Suprapubic skin (tissue), 4 donors: ENCODE measurements at regions not wholly inside any gene's neighbourhood (a gene's known extent, or its start where the extent isn't known, plus 50 kb on each side); places are given as distances from the start of the nearest gene placed in this dataset.

ENCODE experiments used
- EP300 ChIP-seq: sonication (generic); formaldehyde crosslinking; IDR thresholded peaks from one replicate; pipeline ENCODE4 v1.6.1; 2017; ENCODE audit warnings: antibody characterized with exemption
- POLR2A ChIP-seq, 2 donors: fragments of 450-650 bp; IDR thresholded peaks; one replicate each; pipeline ENCODE4 v1.6.1; 2017; ENCODE audit warnings: antibody characterized with exemption in 2 of 2, mild to moderate bottlenecking in 2 of 2, moderate library complexity in 2 of 2
- POLR2AphosphoS5 ChIP-seq, 3 donors: sonication (generic); formaldehyde crosslinking; IDR thresholded peaks; one replicate each; pipeline ENCODE4 v1.6.1; 2017; ENCODE audit warnings: antibody characterized with exemption in 3 of 3
- TF ChIP-seq, protein P1 (sequence below), 2 donors: fragments of 200-600 bp in 1 of 2; fragments of 450-650 bp in 1 of 2; sonication (generic) in 1 of 2; IDR thresholded peaks; one replicate each; pipeline ENCODE4 v1.5.1; 2016 to 2019; ENCODE audit warnings: antibody characterized with exemption in 2 of 2, mild to moderate bottlenecking in 1 of 2, moderate library complexity in 1 of 2

DNA sequence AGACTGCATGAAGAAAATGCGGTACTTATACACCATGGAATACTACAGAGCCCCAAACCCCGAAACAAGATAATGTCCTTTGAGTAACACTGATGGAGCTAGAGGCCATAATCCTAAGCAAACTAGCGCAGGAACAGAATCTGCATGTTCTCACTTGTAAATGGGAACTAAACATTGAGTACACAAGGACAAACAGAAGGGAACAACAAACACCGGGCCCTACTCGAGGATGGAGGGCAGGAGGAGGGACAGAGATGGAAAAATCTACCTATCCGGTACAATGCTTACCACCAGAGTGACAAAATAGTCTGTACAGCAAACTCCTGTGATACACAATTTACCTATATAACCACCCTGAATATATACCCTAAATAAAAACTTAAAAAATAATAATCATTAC is 507.9 kb downstream of the IPMK start:
- TF ChIP-seq, protein P1, sequence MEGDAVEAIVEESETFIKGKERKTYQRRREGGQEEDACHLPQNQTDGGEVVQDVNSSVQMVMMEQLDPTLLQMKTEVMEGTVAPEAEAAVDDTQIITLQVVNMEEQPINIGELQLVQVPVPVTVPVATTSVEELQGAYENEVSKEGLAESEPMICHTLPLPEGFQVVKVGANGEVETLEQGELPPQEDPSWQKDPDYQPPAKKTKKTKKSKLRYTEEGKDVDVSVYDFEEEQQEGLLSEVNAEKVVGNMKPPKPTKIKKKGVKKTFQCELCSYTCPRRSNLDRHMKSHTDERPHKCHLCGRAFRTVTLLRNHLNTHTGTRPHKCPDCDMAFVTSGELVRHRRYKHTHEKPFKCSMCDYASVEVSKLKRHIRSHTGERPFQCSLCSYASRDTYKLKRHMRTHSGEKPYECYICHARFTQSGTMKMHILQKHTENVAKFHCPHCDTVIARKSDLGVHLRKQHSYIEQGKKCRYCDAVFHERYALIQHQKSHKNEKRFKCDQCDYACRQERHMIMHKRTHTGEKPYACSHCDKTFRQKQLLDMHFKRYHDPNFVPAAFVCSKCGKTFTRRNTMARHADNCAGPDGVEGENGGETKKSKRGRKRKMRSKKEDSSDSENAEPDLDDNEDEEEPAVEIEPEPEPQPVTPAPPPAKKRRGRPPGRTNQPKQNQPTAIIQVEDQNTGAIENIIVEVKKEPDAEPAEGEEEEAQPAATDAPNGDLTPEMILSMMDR (IDR thresholded peaks at IDR 0.05) = no peak
- TF ChIP-seq POLR2A (IDR thresholded peaks at IDR 0.05) = no peak
- TF ChIP-seq EP300 = no peak
- no peak for TF ChIP-seq POLR2AphosphoS5 (IDR thresholded peaks at IDR 0.05)
